Lower leg skin (tissue), 4 donors: ENCODE measurements at regions not wholly inside any gene's neighbourhood (a gene's known extent, or its start where the extent isn't known, plus 50 kb on each side); places are given as distances from the start of the nearest gene placed in this dataset.

Experiments
- DNase-seq, 2 donors: peaks; one replicate each; pipeline ENCODE4 v3.0.0-alpha.2; 2019; ENCODE audit warnings: low spot score in 2 of 2
- H3K4me3 ChIP-seq: fragments of 200-600 bp; sonication (generic); 2 replicates; pipeline ENCODE4 v1.5.1; 2017; ENCODE audit warnings: mild to moderate bottlenecking, low read depth; ENCODE audit not compliant: poor library complexity, severe bottlenecking
- POLR2A ChIP-seq, 2 donors: fragments of 450-650 bp; IDR thresholded peaks; one replicate each; pipeline ENCODE4 v1.6.1; 2016 to 2017; ENCODE audit warnings: antibody characterized with exemption in 2 of 2, mild to moderate bottlenecking in 1 of 2, moderate library complexity in 1 of 2
- WGBS, 2 donors: methylation state at CpG; one replicate each; pipeline ENCODE4 v1.1.5; 2018; 5-methylcytosine and 5-hydroxymethylcytosine counted together
- intact Hi-C: fragments of 100-400 bp; cut with DNase I; formaldehyde crosslinking; loops from one replicate; pipeline ENCODE4 v1.15.0; 2023; ENCODE audit warnings: low total_unique reads
- TF ChIP-seq, protein P1 (sequence below), 3 donors: fragments of 450-650 bp; IDR thresholded peaks; one replicate each; pipeline ENCODE4 v1.5.1; 2016; ENCODE audit warnings: antibody characterized with exemption in 3 of 3, mild to moderate bottlenecking in 3 of 3, moderate library complexity in 2 of 3

DNA sequence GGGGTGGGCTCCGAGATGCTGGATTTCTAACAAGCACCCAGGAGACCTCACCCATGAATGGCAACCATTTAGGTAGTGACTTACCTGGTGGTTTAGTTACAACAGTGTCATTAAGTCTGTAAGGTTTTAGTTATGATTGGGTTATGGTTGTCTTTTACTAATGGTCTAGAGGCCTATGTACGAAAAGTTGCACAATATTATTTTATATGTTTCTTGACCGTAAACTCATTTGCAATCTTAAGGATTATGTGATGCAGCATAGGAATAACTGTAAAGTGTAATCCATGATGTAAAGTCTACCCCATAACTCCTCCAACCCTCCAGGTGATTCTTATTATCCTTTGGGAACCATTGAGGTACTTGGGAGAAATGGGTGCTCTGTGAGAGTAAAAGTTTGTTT, 155.4 kb upstream of the ZEB2 start:
- no peak overlapping the region for H3K4me3 ChIP-seq
- no peak for TF ChIP-seq POLR2A (IDR thresholded peaks at IDR 0.05)
- WGBS, 2 donors = 97 to 99% methylated on average over 3 of the region's 3 CpGs
- no peak for DNase-seq
- intact Hi-C loops = no loop called here

DNA sequence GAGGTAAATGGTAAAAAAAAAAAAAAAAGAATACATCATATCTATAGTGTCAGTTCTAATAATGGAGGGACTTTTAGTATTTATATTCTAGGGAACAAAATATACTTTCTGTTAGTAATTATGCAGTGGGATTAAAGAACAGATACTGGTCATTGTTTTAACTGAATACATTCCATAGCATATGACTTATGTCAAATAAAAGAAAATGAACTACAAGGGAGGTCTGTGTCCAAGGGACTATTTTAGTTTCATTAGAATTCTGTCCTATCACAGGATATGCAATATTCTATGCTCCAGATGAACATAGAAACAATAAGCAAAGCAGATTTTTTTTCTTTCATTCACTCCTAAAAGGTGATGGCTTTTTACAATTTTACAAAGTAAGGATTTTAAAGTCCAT, 154.2 kb upstream of the ZEB2 start:
- no peak for DNase-seq
- intact Hi-C loops = no loop called here

GRCh38 chr2:144673456-144673855, 153.5 kb upstream of the ZEB2 start:
- WGBS, 2 donors = 65 to 82% methylated on average over 3 of the region's 3 CpGs
- TF ChIP-seq, protein P1, sequence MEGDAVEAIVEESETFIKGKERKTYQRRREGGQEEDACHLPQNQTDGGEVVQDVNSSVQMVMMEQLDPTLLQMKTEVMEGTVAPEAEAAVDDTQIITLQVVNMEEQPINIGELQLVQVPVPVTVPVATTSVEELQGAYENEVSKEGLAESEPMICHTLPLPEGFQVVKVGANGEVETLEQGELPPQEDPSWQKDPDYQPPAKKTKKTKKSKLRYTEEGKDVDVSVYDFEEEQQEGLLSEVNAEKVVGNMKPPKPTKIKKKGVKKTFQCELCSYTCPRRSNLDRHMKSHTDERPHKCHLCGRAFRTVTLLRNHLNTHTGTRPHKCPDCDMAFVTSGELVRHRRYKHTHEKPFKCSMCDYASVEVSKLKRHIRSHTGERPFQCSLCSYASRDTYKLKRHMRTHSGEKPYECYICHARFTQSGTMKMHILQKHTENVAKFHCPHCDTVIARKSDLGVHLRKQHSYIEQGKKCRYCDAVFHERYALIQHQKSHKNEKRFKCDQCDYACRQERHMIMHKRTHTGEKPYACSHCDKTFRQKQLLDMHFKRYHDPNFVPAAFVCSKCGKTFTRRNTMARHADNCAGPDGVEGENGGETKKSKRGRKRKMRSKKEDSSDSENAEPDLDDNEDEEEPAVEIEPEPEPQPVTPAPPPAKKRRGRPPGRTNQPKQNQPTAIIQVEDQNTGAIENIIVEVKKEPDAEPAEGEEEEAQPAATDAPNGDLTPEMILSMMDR (IDR thresholded peaks at IDR 0.05) = no peak
- TF ChIP-seq POLR2A (IDR thresholded peaks at IDR 0.05) = no peak
- DNase-seq = no peak
- intact Hi-C loops = no loop called here
- no peak overlapping the region for H3K4me3 ChIP-seq

More for the DNA sequence above, 154.2 kb upstream of the ZEB2 start:
- H3K4me3 ChIP-seq = no peak overlapping the region
- TF ChIP-seq, protein P1 (IDR thresholded peaks at IDR 0.05) = no peak
- TF ChIP-seq POLR2A (IDR thresholded peaks at IDR 0.05) = no peak

- DNase-seq = no peak
- intact Hi-C loops = no loop called here
- no peak overlapping the region for H3K4me3 ChIP-seq
- WGBS, 2 donors = 91 to 92% methylated on average over 4 of the region's 4 CpGs
- no peak for TF ChIP-seq POLR2A (IDR thresholded peaks at IDR 0.05)
- TF ChIP-seq, protein P1 (IDR thresholded peaks at IDR 0.05) = no peak
Measured at GRCh38 chr2:144671695-144672455, 152.0 kb upstream of the ZEB2 start.

DNA sequence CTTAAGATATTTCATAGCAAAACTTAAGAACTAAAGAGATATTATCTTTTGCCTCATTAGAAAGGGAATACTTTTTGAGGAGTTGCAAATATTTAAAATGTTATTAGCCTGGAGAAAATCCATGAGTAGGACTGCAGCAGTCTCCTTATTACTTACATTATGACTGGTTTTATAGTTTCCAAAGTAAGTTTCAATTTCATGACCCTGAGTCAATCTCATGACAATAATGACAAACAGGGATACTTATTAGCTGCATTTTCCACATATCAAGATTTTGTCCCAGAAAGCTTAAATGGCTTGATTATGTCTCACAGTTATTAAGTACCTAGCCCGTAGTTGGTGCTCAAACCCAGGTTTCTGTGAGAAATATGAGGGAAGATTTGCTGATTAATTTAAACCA, 150.8 kb upstream of the ZEB2 start:
- WGBS, 2 donors = 94% methylated on average over 1 of the region's 1 CpG
- intact Hi-C loops = no loop called here
- DNase-seq = no peak
- no peak for TF ChIP-seq POLR2A (IDR thresholded peaks at IDR 0.05)
- TF ChIP-seq, protein P1 (IDR thresholded peaks at IDR 0.05) = no peak
- no peak overlapping the region for H3K4me3 ChIP-seq

- WGBS, 2 donors = 82 to 89% methylated on average over 2 of the region's 2 CpGs
- H3K4me3 ChIP-seq = no peak overlapping the region
- intact Hi-C loops = no loop called here
- no peak for DNase-seq
- TF ChIP-seq POLR2A (IDR thresholded peaks at IDR 0.05) = no peak
- TF ChIP-seq, protein P1 (IDR thresholded peaks at IDR 0.05) = no peak
Measured at GRCh38 chr2:144670080-144670479, 150.2 kb upstream of the ZEB2 start.
